ENCODE measurements at regions not wholly inside any gene's neighbourhood (a gene's known extent, or its start where the extent isn't known, plus 50 kb on each side); places are given as distances from the start of the nearest gene placed in this dataset.
"Not testable (repeated sequence)": the region's sequence is repeated elsewhere in the genome, so short reads cannot be mapped to it uniquely, and the experiment has no call there.

GRCh38 chr12:63427969-63428368 lies 240.3 kb downstream of the DPY19L2 start:
- H3K4me1 ChIP-seq (ENCODE audit: control insufficient read depth in 2 of 3, insufficient read depth in 2 of 3, low read depth in 1 of 3, low read length in 3 of 3); intact Hi-C loops (cut with DNase I); H3K36me3 ChIP-seq (ENCODE audit: control insufficient read depth in 2 of 3, insufficient read depth in 3 of 3, low read length in 3 of 3); H3K4me3 ChIP-seq (ENCODE audit: low read length in 3 of 3); DNase-seq; H3K9ac ChIP-seq (ENCODE audit: low read length in 3 of 3); H3K27me3 ChIP-seq (ENCODE audit: control insufficient read depth, insufficient read depth, low read length); H3K9me3 ChIP-seq (ENCODE audit: control insufficient read depth in 2 of 3, insufficient read depth in 1 of 3, low read length in 3 of 3); H3K27ac ChIP-seq (ENCODE audit: low read depth in 2 of 2, low read length in 2 of 2); FAIRE-seq: not testable (repeated sequence)

GRCh38 chr12:63427029-63427428 lies 241.3 kb downstream of the DPY19L2 start:
- H3K27me3 ChIP-seq (ENCODE audit: control insufficient read depth, insufficient read depth, low read length); H3K9ac ChIP-seq (ENCODE audit: low read length in 3 of 3); intact Hi-C loops (cut with DNase I); H3K4me1 ChIP-seq (ENCODE audit: control insufficient read depth in 2 of 3, insufficient read depth in 2 of 3, low read depth in 1 of 3, low read length in 3 of 3); H3K36me3 ChIP-seq (ENCODE audit: control insufficient read depth in 2 of 3, insufficient read depth in 3 of 3, low read length in 3 of 3); FAIRE-seq; DNase-seq; H3K27ac ChIP-seq (ENCODE audit: low read depth in 2 of 2, low read length in 2 of 2); H3K4me3 ChIP-seq (ENCODE audit: low read length in 3 of 3); H3K9me3 ChIP-seq (ENCODE audit: control insufficient read depth in 2 of 3, insufficient read depth in 1 of 3, low read length in 3 of 3): not testable (repeated sequence)

- Histone ChIP-seq H3K9me3 (ENCODE audit: control insufficient read depth in 2 of 3, insufficient read depth in 1 of 3, low read length in 3 of 3) (no peaks in the 10 kb centered on the region), H3K4me3 (ENCODE audit: low read length in 3 of 3) (no peak overlapping the region), H3K27ac (ENCODE audit: low read depth in 2 of 2, low read length in 2 of 2) (no peak overlapping the region), H3K4me1 (ENCODE audit: control insufficient read depth in 2 of 3, insufficient read depth in 2 of 3, low read depth in 1 of 3, low read length in 3 of 3) (peaks cover 0 to 3% (median 0%) of the 10 kb centered on the region in 3 donors), H3K27me3 (ENCODE audit: control insufficient read depth, insufficient read depth, low read length) (no peaks in the 10 kb centered on the region), H3K36me3 (ENCODE audit: control insufficient read depth in 2 of 3, insufficient read depth in 3 of 3, low read length in 3 of 3) (no peaks in the 10 kb centered on the region), H3K9ac (ENCODE audit: low read length in 3 of 3) (no peak overlapping the region)
- DNase-seq, result no peak
- FAIRE-seq, result no peak
- intact Hi-C loops (cut with DNase I), result no loop called here
- no peak for TF ChIP-seq CTCF (IDR thresholded peaks at IDR 0.05; ENCODE audit: borderline replicate concordance, extremely low read depth, insufficient read depth)
These were observed 243.6 kb downstream of the DPY19L2 start for GRCh38 chr12:63424671-63425070.

DNA sequence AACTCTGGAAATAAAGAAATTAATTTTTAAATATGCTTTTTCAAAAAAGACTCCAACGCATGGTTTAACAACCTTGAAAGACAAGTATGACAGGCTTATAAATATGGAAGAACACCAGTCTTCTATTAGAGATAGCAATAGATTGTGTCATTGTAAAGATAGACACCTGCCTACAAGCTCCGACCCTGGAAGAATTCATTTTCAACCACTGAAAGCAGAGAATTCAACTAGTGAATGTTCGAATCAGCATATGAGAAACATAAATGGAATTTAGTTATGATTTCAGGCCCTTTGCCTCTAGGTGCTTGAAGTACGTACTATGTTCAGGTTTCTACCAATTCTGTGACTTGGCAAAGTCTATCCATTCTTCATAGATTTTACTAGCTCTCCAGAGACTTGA lies 244.5 kb downstream of the DPY19L2 start:
- TF ChIP-seq CTCF (IDR thresholded peaks at IDR 0.05; ENCODE audit: borderline replicate concordance, extremely low read depth, insufficient read depth), result no peak
- Histone ChIP-seq H3K4me1 (ENCODE audit: control insufficient read depth in 2 of 3, insufficient read depth in 2 of 3, low read depth in 1 of 3, low read length in 3 of 3) (peaks cover 0 to 3% (median 0%) of the 10 kb centered on the region in 3 donors), H3K4me3 (ENCODE audit: low read length in 3 of 3) (no peak overlapping the region), H3K36me3 (ENCODE audit: control insufficient read depth in 2 of 3, insufficient read depth in 3 of 3, low read length in 3 of 3) (no peaks in the 10 kb centered on the region), H3K27me3 (ENCODE audit: control insufficient read depth, insufficient read depth, low read length) (no peaks in the 10 kb centered on the region), H3K27ac (ENCODE audit: low read depth in 2 of 2, low read length in 2 of 2) (no peak overlapping the region), H3K9me3 (ENCODE audit: control insufficient read depth in 2 of 3, insufficient read depth in 1 of 3, low read length in 3 of 3) (no peaks in the 10 kb centered on the region), H3K9ac (ENCODE audit: low read length in 3 of 3) (no peak overlapping the region)
- no peak for FAIRE-seq
- DNase-seq, result no peak
- intact Hi-C loops (cut with DNase I), result no loop called here

- Histone ChIP-seq H3K36me3 (ENCODE audit: control insufficient read depth in 2 of 3, insufficient read depth in 3 of 3, low read length in 3 of 3) (no peaks in the 10 kb centered on the region), H3K4me3 (ENCODE audit: low read length in 3 of 3) (no peak overlapping the region), H3K9ac (ENCODE audit: low read length in 3 of 3) (no peak overlapping the region), H3K27me3 (ENCODE audit: control insufficient read depth, insufficient read depth, low read length) (no peaks in the 10 kb centered on the region), H3K4me1 (ENCODE audit: control insufficient read depth in 2 of 3, insufficient read depth in 2 of 3, low read depth in 1 of 3, low read length in 3 of 3) (peaks cover 0 to 3% (median 0%) of the 10 kb centered on the region in 3 donors), H3K27ac (ENCODE audit: low read depth in 2 of 2, low read length in 2 of 2) (no peak overlapping the region), H3K9me3 (ENCODE audit: control insufficient read depth in 2 of 3, insufficient read depth in 1 of 3, low read length in 3 of 3) (no peaks in the 10 kb centered on the region)
- intact Hi-C loops (cut with DNase I), result no loop called here
- FAIRE-seq (no peak), DNase-seq (peak in 2 of 5 donors; percentile 22 to 45)
- TF ChIP-seq CTCF (IDR thresholded peaks at IDR 0.05; ENCODE audit: borderline replicate concordance, extremely low read depth, insufficient read depth), result peak; percentile 39
These were observed 248.1 kb downstream of the DPY19L2 start for GRCh38 chr12:63420206-63420644.

All from kidney (tissue), 13 donors.